Liver (tissue), 8 donors: ENCODE measurements at regions not wholly inside any gene's neighbourhood (a gene's known extent, or its start where the extent isn't known, plus 50 kb on each side); places are given as distances from the start of the nearest gene placed in this dataset.

Experiments
- DNase-seq: peaks from one replicate; pipeline ENCODE4 v3.0.0-alpha.2; 2017; ENCODE audit warnings: low spot score
- H3K27ac ChIP-seq, 2 donors: one replicate each; pipeline ENCODE4 v1.7.0; 2013; ENCODE audit warnings: inconsistent platforms in 2 of 2, low read length in 2 of 2, control low read depth in 1 of 2, low read depth in 1 of 2, mild to moderate bottlenecking in 1 of 2
- H3K27me3 ChIP-seq, 4 donors: one replicate each; pipeline versions ENCODE4 v1.6.1 to v1.7.0; 2013; ENCODE audit warnings: low read length in 3 of 4, inconsistent platforms in 1 of 4, mild to moderate bottlenecking in 1 of 4, moderate library complexity in 1 of 4; ENCODE audit not compliant: control insufficient read depth in 4 of 4, insufficient read depth in 4 of 4
- H3K36me3 ChIP-seq, 4 donors: one replicate each; pipeline versions ENCODE4 v1.6.1 to v1.7.0; 2013; ENCODE audit warnings: low read length in 3 of 4, mild to moderate bottlenecking in 3 of 4, low read depth in 1 of 4, moderate library complexity in 1 of 4; ENCODE audit not compliant: control insufficient read depth in 4 of 4, insufficient read depth in 3 of 4
- H3K4me1 ChIP-seq, 4 donors: one replicate each; pipeline versions ENCODE4 v1.6.1 to v1.7.0; 2013; ENCODE audit warnings: low read length in 3 of 4, mild to moderate bottlenecking in 3 of 4, moderate library complexity in 1 of 4; ENCODE audit not compliant: control insufficient read depth in 4 of 4, insufficient read depth in 4 of 4
- H3K4me3 ChIP-seq, 3 donors: one replicate each; pipeline versions ENCODE4 v1.6.1 to v1.7.0; 2013; ENCODE audit warnings: low read length in 3 of 3, control low read depth in 1 of 3, low read depth in 1 of 3, mild to moderate bottlenecking in 1 of 3
- H3K9ac ChIP-seq, 2 donors: one replicate each; pipeline ENCODE4 v1.7.0; 2013; ENCODE audit warnings: low read length in 2 of 2, mild to moderate bottlenecking in 2 of 2, moderate library complexity in 2 of 2, control low read depth in 1 of 2, low read depth in 1 of 2
- H3K9me3 ChIP-seq, 4 donors: one replicate each; pipeline versions ENCODE4 v1.6.1 to v1.7.0; 2013; ENCODE audit warnings: low read length in 3 of 4; ENCODE audit not compliant: control insufficient read depth in 4 of 4
- ATF3 ChIP-seq: IDR thresholded peaks from 2 replicates; pipeline ENCODE4 v1.6.1; 2016; ENCODE audit warnings: antibody characterized with exemption
- CTCF ChIP-seq: fragments of 150-350 bp; IDR thresholded peaks from 2 replicates; pipeline ENCODE4 v1.5.1; 2017; ENCODE audit warnings: improper control_type of control experiment, low read depth, low read length; ENCODE audit not compliant: missing input control
- EGR1 ChIP-seq, 2 donors: IDR thresholded peaks; 2 replicates each; pipeline ENCODE4 v1.6.1; 2016 to 2018; ENCODE audit warnings: antibody characterized with exemption in 2 of 2, low read depth in 2 of 2
- FOXA1 ChIP-seq: IDR thresholded peaks from 2 replicates; pipeline ENCODE4 v1.6.1; 2016; ENCODE audit warnings: antibody characterized with exemption
- FOXA2 ChIP-seq: IDR thresholded peaks from 2 replicates; pipeline ENCODE4 v1.6.1; 2016; ENCODE audit warnings: antibody characterized with exemption
- GABPA ChIP-seq, 2 donors: IDR thresholded peaks in 1 of 2; conservative IDR thresholded peaks in 1 of 2; 2 replicates each; pipeline ENCODE4 v1.6.1; 2016; ENCODE audit warnings: antibody characterized with exemption in 2 of 2, mild to moderate bottlenecking in 1 of 2, moderate library complexity in 1 of 2
- HNF4A ChIP-seq, 2 donors: conservative IDR thresholded peaks; 2 replicates each; pipeline ENCODE4 v1.6.1; 2016; ENCODE audit warnings: antibody characterized with exemption in 2 of 2, mild to moderate bottlenecking in 2 of 2
- HNF4G ChIP-seq: IDR thresholded peaks from 2 replicates; pipeline ENCODE4 v1.6.1; 2016; ENCODE audit warnings: antibody characterized with exemption
- JUND ChIP-seq, 2 donors: IDR thresholded peaks; 2 replicates each; pipeline ENCODE4 v1.6.1; 2016; ENCODE audit warnings: antibody characterized with exemption in 2 of 2
- MAX ChIP-seq: IDR thresholded peaks from 2 replicates; pipeline ENCODE4 v1.6.1; 2016; ENCODE audit warnings: antibody characterized with exemption
- NR2F2 ChIP-seq: IDR thresholded peaks from 2 replicates; pipeline ENCODE4 v1.6.1; 2016; ENCODE audit warnings: antibody characterized with exemption
- RAD21 ChIP-seq, 2 donors: IDR thresholded peaks; 2 replicates each; pipeline ENCODE4 v1.6.1; 2016; ENCODE audit warnings: antibody characterized with exemption in 2 of 2, mild to moderate bottlenecking in 2 of 2
- REST ChIP-seq: IDR thresholded peaks from 2 replicates; pipeline ENCODE4 v1.6.1; 2016; ENCODE audit warnings: antibody characterized with exemption, mild to moderate bottlenecking
- RXRA ChIP-seq, 2 donors: IDR thresholded peaks; 2 replicates each; pipeline ENCODE4 v1.6.1; 2017 to 2018; ENCODE audit warnings: antibody characterized with exemption in 2 of 2, mild to moderate bottlenecking in 1 of 2
- SP1 ChIP-seq: IDR thresholded peaks from 2 replicates; pipeline ENCODE4 v1.6.1; 2018; ENCODE audit warnings: antibody characterized with exemption, mild to moderate bottlenecking
- TAF1 ChIP-seq: conservative IDR thresholded peaks from 2 replicates; pipeline ENCODE4 v1.6.1; 2016; ENCODE audit warnings: antibody characterized with exemption, mild to moderate bottlenecking
- YY1 ChIP-seq: IDR thresholded peaks from 2 replicates; pipeline ENCODE4 v1.6.1; 2016; ENCODE audit warnings: antibody characterized with exemption, mild to moderate bottlenecking
- ZBTB33 ChIP-seq: IDR thresholded peaks from 2 replicates; pipeline ENCODE4 v1.6.1; 2016; ENCODE audit warnings: antibody characterized with exemption
- WGBS: extraction: QIAGEN DNeasy Blood & Tissue Kit; methylation state at CpG from one replicate; pipeline ENCODE4 v1.1.7; 2013; 5-methylcytosine and 5-hydroxymethylcytosine counted together
- donor health status: healthy.
- donor health status: healthy.
- donor health status: healthy.
- donor health status: healthy.
- donor health status: healthy.

GRCh38 chr10:33981301-33981700, 646.8 kb upstream of the NRP1 start:
- no peaks in the 10 kb centered on the region for H3K27me3 ChIP-seq
- no peak for DNase-seq
- H3K36me3 ChIP-seq: no peaks in the 10 kb centered on the region
- H3K9me3 ChIP-seq: no peaks in the 10 kb centered on the region
- H3K27ac ChIP-seq: no peak overlapping the region
- H3K4me1 ChIP-seq: peaks cover 0 to 1% (median 0%) of the 10 kb centered on the region in 4 donors
- no peak overlapping the region for H3K9ac ChIP-seq
- H3K4me3 ChIP-seq: no peak overlapping the region
- no peak for TF ChIP-seq TAF1
- no peak for TF ChIP-seq FOXA1
- no peak for TF ChIP-seq MAX
- no peak for TF ChIP-seq FOXA2
- no peak for TF ChIP-seq HNF4G
- TF ChIP-seq ZBTB33: no peak
- no peak for TF ChIP-seq GABPA (IDR thresholded peaks at IDR 0.05 in 1 of 2, conservative IDR thresholded peaks at IDR 0.05 in 1 of 2)
- no peak for TF ChIP-seq NR2F2
- WGBS: 95% methylated on average over 5 of the region's 5 CpGs

GRCh38 chr10:33979195-33979594, 644.7 kb upstream of the NRP1 start:
- TF ChIP-seq REST (no peak), HNF4G (no peak), RXRA (IDR thresholded peaks at IDR 0.05) (no peak), YY1 (no peak), SP1 (no peak), FOXA2 (no peak), HNF4A (conservative IDR thresholded peaks at IDR 0.05) (no peak), EGR1 (IDR thresholded peaks at IDR 0.05; ENCODE audit: low read depth in 2 of 2) (no peak), RAD21 (IDR thresholded peaks at IDR 0.05) (no peak), NR2F2 (no peak), GABPA (IDR thresholded peaks at IDR 0.05 in 1 of 2, conservative IDR thresholded peaks at IDR 0.05 in 1 of 2) (no peak), MAX (no peak), JUND (IDR thresholded peaks at IDR 0.05) (no peak), TAF1 (no peak), ZBTB33 (no peak), ATF3 (no peak), FOXA1 (no peak), CTCF (no peak)
- no peak for DNase-seq
- 86% methylated on average over 6 of the region's 6 CpGs for WGBS
- Histone ChIP-seq H3K27me3 (no peaks in the 10 kb centered on the region), H3K4me1 (no peaks in the 10 kb centered on the region), H3K4me3 (no peak overlapping the region), H3K27ac (no peak overlapping the region), H3K9ac (no peak overlapping the region), H3K9me3 (no peaks in the 10 kb centered on the region), H3K36me3 (no peaks in the 10 kb centered on the region)
